CD14-positive monocyte (primary cell): ENCODE measurements at regions not wholly inside any gene's neighbourhood (a gene's known extent, or its start where the extent isn't known, plus 50 kb on each side); places are given as distances from the start of the nearest gene placed in this dataset.

ENCODE experiments used
- DNase-seq, 3 donors: peaks; one replicate each; pipeline ENCODE4 v3.0.0-alpha.2; 2011 to 2022
- H2AFZ ChIP-seq: 2 replicates; pipeline ENCODE4 v1.6.0; 2012; ENCODE audit warnings: mild to moderate bottlenecking, low read depth, low read length, inconsistent platforms; ENCODE audit not compliant: insufficient read depth, poor library complexity, severe bottlenecking
- H3K27ac ChIP-seq, 2 donors: 1 replicate in 1 of 2; 2 replicates in 1 of 2; pipeline ENCODE4 v1.5.1; 2012 to 2013; ENCODE audit warnings: low read length in 2 of 2, control low read depth in 1 of 2, inconsistent platforms in 1 of 2, low read depth in 1 of 2, mild to moderate bottlenecking in 1 of 2
- H3K27me3 ChIP-seq, 2 donors: one replicate each; pipeline versions ENCODE4 v1.6.0 to v1.6.1; 2011 to 2013; ENCODE audit warnings: low read length in 2 of 2; ENCODE audit not compliant: control insufficient read depth in 2 of 2, insufficient read depth in 2 of 2
- H3K36me3 ChIP-seq, 2 donors: replicated peaks in 1 of 2; 1 replicate in 1 of 2; 2 replicates in 1 of 2; pipeline versions ENCODE4 v1.5.1 to v1.6.1; 2012 to 2013; ENCODE audit warnings: low read length in 2 of 2, control low read depth in 1 of 2, inconsistent platforms in 1 of 2, mild to moderate bottlenecking in 1 of 2; ENCODE audit not compliant: insufficient read depth in 2 of 2, control insufficient read depth in 1 of 2
- H3K4me1 ChIP-seq, 2 donors: 1 replicate in 1 of 2; 2 replicates in 1 of 2; pipeline versions ENCODE4 v1.5.1 to v1.6.1; 2012 to 2013; ENCODE audit warnings: low read length in 2 of 2, control low read depth in 1 of 2, inconsistent platforms in 1 of 2, mild to moderate bottlenecking in 1 of 2, moderate library complexity in 1 of 2; ENCODE audit not compliant: insufficient read depth in 2 of 2, control insufficient read depth in 1 of 2
- H3K4me2 ChIP-seq: replicated peaks from 2 replicates; pipeline ENCODE3; 2012; ENCODE audit warnings: low read length, moderate library complexity, mild to moderate bottlenecking; ENCODE audit not compliant: poor library complexity, severe bottlenecking; ENCODE audit errors: extremely low read depth
- H3K4me3 ChIP-seq, 3 experiments: fragments of 200-600 bp in 1 of 3; sonication (generic) in 1 of 3; replicated peaks in 1 of 3; 1 replicate in 2 of 3; 2 replicates in 1 of 3; pipeline ENCODE4 v1.5.1; 2011 to 2013; ENCODE audit warnings: low read length in 3 of 3, mild to moderate bottlenecking in 3 of 3, control low read depth in 2 of 3, low read depth in 2 of 3, inconsistent platforms in 1 of 3, moderate library complexity in 1 of 3
- H3K79me2 ChIP-seq: 2 replicates; pipeline ENCODE4 v1.6.0; 2012; ENCODE audit warnings: mild to moderate bottlenecking, control low read depth, inconsistent platforms, low read length, moderate library complexity; ENCODE audit not compliant: insufficient read depth
- H3K9ac ChIP-seq: 2 replicates; pipeline ENCODE4 v1.6.0; 2017; ENCODE audit warnings: low read length, mild to moderate bottlenecking; ENCODE audit not compliant: insufficient read depth, poor library complexity, severe bottlenecking
- H3K9me3 ChIP-seq, 2 donors: replicated peaks in 1 of 2; 1 replicate in 1 of 2; 2 replicates in 1 of 2; pipeline versions ENCODE4 v1.5.1 to v1.6.1; 2012 to 2013; ENCODE audit warnings: low read length in 2 of 2, control low read depth in 1 of 2; ENCODE audit not compliant: control insufficient read depth in 1 of 2, insufficient read depth in 1 of 2
- H4K20me1 ChIP-seq: 2 replicates; pipeline ENCODE4 v1.6.0; 2012; ENCODE audit warnings: mild to moderate bottlenecking, low read length, control low read depth, moderate library complexity; ENCODE audit not compliant: insufficient read depth
- H3K27ac Mint-ChIP-seq, 7 donors: one replicate each; pipeline ENCODE4 v1.8.0; 2020; ENCODE audit warnings: mild to moderate bottlenecking in 7 of 7, mixed read lengths in 7 of 7, moderate library complexity in 6 of 7, inconsistent platforms in 2 of 7
- H3K27me3 Mint-ChIP-seq, 3 donors: one replicate each; pipeline ENCODE4 v1.8.0; 2021 to 2022; ENCODE audit warnings: low read depth in 3 of 3, mild to moderate bottlenecking in 3 of 3, mixed read lengths in 3 of 3, moderate library complexity in 3 of 3, inconsistent platforms in 1 of 3
- H3K36me3 Mint-ChIP-seq, 2 donors: one replicate each; pipeline ENCODE4 v1.8.0; 2020; ENCODE audit warnings: mixed read lengths in 2 of 2, inconsistent platforms in 1 of 2, mild to moderate bottlenecking in 1 of 2
- H3K4me1 Mint-ChIP-seq: one replicate; pipeline ENCODE4 v1.8.0; 2020; ENCODE audit warnings: mild to moderate bottlenecking, mixed read lengths
- H3K4me3 Mint-ChIP-seq, 2 donors: one replicate each; pipeline ENCODE4 v1.8.0; 2020; ENCODE audit warnings: mild to moderate bottlenecking in 2 of 2, mixed read lengths in 2 of 2, moderate library complexity in 1 of 2
- H3K9me3 Mint-ChIP-seq, 7 donors: one replicate each; pipeline ENCODE4 v1.8.0; 2020 to 2022; ENCODE audit warnings: mixed read lengths in 7 of 7, mild to moderate bottlenecking in 6 of 7, moderate library complexity in 6 of 7, inconsistent platforms in 2 of 7
- whole genome bisulfite sequencing: methylation state at CpG from one replicate; pipeline ENCODE4 v1.1.5; 2013; ENCODE audit warnings: missing lambda C conversion rate; ENCODE audit not compliant: insufficient coverage; 5-methylcytosine and 5-hydroxymethylcytosine counted together
- intact Hi-C, 2 donors: fragments of 100-400 bp; cut with micrococcal nuclease; formaldehyde crosslinking; loops; one replicate each; pipeline versions ENCODE4 v1.15.0 to v1.15.1; 2023
- TF ChIP-seq, protein P1 (sequence below): fragments of 200-600 bp; IDR thresholded peaks from one replicate; pipeline ENCODE4 v1.8.0; 2022; ENCODE audit warnings: antibody characterized with exemption, mild to moderate bottlenecking

DNA sequence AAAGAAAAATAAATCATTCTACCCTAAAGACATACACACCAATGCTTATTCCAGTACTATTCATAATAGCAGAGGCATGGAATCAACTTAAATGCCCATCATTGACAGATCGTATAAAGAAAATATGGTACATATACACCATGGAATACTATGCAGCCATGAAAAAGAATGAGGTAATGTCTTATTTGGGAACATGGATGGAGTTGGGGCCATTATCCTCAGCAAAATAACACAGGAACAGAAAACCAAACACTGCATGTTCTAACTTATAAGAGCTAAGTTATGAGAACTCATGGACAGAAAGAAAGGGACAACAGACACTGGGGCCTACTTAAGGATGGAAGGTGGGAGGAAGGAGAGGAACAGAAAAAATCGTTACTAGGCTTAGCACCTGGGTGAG, 527.5 kb upstream of the ST8SIA4 start:
- Histone ChIP-seq H3K79me2 (no peaks in the 10 kb centered on the region), H3K27me3 (no peaks in the 10 kb centered on the region), H3K4me2 (no peak overlapping the region), H3K27ac (no peak overlapping the region), H3K36me3 (no peaks in the 10 kb centered on the region), H4K20me1 (no peaks in the 10 kb centered on the region), H3K4me1 (no peaks in the 10 kb centered on the region), H3K9me3 (no peaks in the 10 kb centered on the region), H3K9ac (no peak overlapping the region), H2AFZ (no peak overlapping the region), H3K4me3 (no peak overlapping the region)
- WGBS, result no CpG with 5 or more reads among the region's 2 CpGs
- peaks cover 0 to 7% (median 0%) of the 10 kb centered on the region in 7 donors for H3K9me3 Mint-ChIP-seq
- H3K27me3 Mint-ChIP-seq, result peaks cover 0 to 4% (median 0%) of the 10 kb centered on the region in 3 donors
- TF ChIP-seq, protein P1, sequence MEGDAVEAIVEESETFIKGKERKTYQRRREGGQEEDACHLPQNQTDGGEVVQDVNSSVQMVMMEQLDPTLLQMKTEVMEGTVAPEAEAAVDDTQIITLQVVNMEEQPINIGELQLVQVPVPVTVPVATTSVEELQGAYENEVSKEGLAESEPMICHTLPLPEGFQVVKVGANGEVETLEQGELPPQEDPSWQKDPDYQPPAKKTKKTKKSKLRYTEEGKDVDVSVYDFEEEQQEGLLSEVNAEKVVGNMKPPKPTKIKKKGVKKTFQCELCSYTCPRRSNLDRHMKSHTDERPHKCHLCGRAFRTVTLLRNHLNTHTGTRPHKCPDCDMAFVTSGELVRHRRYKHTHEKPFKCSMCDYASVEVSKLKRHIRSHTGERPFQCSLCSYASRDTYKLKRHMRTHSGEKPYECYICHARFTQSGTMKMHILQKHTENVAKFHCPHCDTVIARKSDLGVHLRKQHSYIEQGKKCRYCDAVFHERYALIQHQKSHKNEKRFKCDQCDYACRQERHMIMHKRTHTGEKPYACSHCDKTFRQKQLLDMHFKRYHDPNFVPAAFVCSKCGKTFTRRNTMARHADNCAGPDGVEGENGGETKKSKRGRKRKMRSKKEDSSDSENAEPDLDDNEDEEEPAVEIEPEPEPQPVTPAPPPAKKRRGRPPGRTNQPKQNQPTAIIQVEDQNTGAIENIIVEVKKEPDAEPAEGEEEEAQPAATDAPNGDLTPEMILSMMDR, result no peak
- H3K4me3 Mint-ChIP-seq, result no peak overlapping the region
- no peaks in the 10 kb centered on the region for H3K36me3 Mint-ChIP-seq
- DNase-seq, result no peak
- no peak overlapping the region for H3K27ac Mint-ChIP-seq
- no peaks in the 10 kb centered on the region for H3K4me1 Mint-ChIP-seq
- intact Hi-C loops, result no loop called here

- Histone ChIP-seq H3K4me3 (no peak overlapping the region), H2AFZ (no peak overlapping the region), H3K36me3 (no peaks in the 10 kb centered on the region), H3K9ac (no peak overlapping the region), H3K4me1 (no peaks in the 10 kb centered on the region), H4K20me1 (no peaks in the 10 kb centered on the region), H3K4me2 (no peak overlapping the region), H3K79me2 (no peaks in the 10 kb centered on the region), H3K27me3 (no peaks in the 10 kb centered on the region), H3K27ac (no peak overlapping the region), H3K9me3 (no peaks in the 10 kb centered on the region)
- no peaks in the 10 kb centered on the region for H3K36me3 Mint-ChIP-seq
- DNase-seq, result no peak
- H3K9me3 Mint-ChIP-seq, result peaks cover 0 to 4% (median 0%) of the 10 kb centered on the region in 7 donors
- no peaks in the 10 kb centered on the region for H3K4me1 Mint-ChIP-seq
- no peak overlapping the region for H3K27ac Mint-ChIP-seq
- H3K4me3 Mint-ChIP-seq, result no peak overlapping the region
- H3K27me3 Mint-ChIP-seq, result peaks cover 0 to 4% (median 0%) of the 10 kb centered on the region in 3 donors
- intact Hi-C loops, result no loop called here
- WGBS, result no CpG with 5 or more reads among the region's 1 CpG
- TF ChIP-seq, protein P1, result no peak
These were observed 526.2 kb upstream of the ST8SIA4 start for GRCh38 chr5:101429241-101429640.
